ENCODE measurements at regions not wholly inside any gene's neighbourhood (a gene's known extent, or its start where the extent isn't known, plus 50 kb on each side); places are given as distances from the start of the nearest gene placed in this dataset.

DNA sequence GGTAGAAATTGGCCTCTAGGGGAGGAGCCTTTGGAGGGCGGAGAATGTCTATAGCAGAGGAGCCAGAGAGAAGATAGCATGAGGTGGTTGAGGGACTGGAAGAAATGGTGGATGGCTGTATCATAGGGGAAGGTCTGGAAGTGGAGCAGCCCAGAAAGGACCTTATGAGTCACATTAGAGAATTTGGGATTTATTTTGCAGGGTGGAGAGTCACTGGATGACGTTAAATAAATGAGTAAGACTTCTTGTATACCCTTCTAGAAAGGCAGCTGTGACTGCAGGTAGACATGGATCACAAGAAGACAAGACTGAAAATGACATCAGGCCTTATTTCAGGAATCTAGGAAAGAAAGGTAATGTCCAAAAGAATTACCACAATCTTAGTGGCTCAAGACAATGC, 208.2 kb upstream of the TMTC1 start:
- Histone ChIP-seq H4K20me1 (ENCODE audit: insufficient read depth, low read length, poor library complexity, severe bottlenecking) (no peaks in the 10 kb centered on the region), H3K27me3 (ENCODE audit: insufficient read depth, low read length, poor library complexity, severe bottlenecking) (no peaks in the 10 kb centered on the region), H3K9me3 (ENCODE audit: insufficient read depth, low read depth, low read length) (no peaks in the 10 kb centered on the region), H3K9me2 (replicated peaks; ENCODE audit: low read depth, low read length) (no peaks in the 10 kb centered on the region), H3F3A (ENCODE audit: low read depth) (no peaks in the 10 kb centered on the region), H3K4me3 (ENCODE audit: low read length, poor library complexity, severe bottlenecking) (no peak overlapping the region), H2AFZ (ENCODE audit: low read length) (no peak overlapping the region), H3K4me2 (ENCODE audit: low read depth, low read length, poor library complexity, severe bottlenecking) (no peak overlapping the region), H3K4me1 (ENCODE audit: insufficient read depth, low read length, poor library complexity, severe bottlenecking) (no peaks in the 10 kb centered on the region), H3K9ac (ENCODE audit: low read depth, low read length, poor library complexity, severe bottlenecking) (no peak overlapping the region), H3K36me3 (ENCODE audit: insufficient read depth, low read length) (no peaks in the 10 kb centered on the region), H3K79me2 (ENCODE audit: insufficient read depth, low read length) (no peaks in the 10 kb centered on the region)
- TF ChIP-seq EZH2phosphoT487 (IDR thresholded peaks at IDR 0.05; ENCODE audit: borderline replicate concordance) = no peak
- no peak for TF ChIP-seq CTCF (conservative IDR thresholded peaks at IDR 0.05; ENCODE audit: low read length)

- H4K20me1 ChIP-seq (ENCODE audit: insufficient read depth, low read length, poor library complexity, severe bottlenecking) = no peaks in the 10 kb centered on the region
These were observed 207.2 kb upstream of the TMTC1 start for GRCh38 chr12:29990971-29991370.

GRCh38 chr12:29983851-29984250, 200.1 kb upstream of the TMTC1 start:
- H4K20me1 ChIP-seq (ENCODE audit: insufficient read depth, low read length, poor library complexity, severe bottlenecking) = no peaks in the 10 kb centered on the region
- no peaks in the 10 kb centered on the region for H3K4me1 ChIP-seq (ENCODE audit: insufficient read depth, low read length, poor library complexity, severe bottlenecking)
- H3K27me3 ChIP-seq (ENCODE audit: insufficient read depth, low read length, poor library complexity, severe bottlenecking) = no peaks in the 10 kb centered on the region
- no peaks in the 10 kb centered on the region for H3K9me2 ChIP-seq (replicated peaks; ENCODE audit: low read depth, low read length)
- H3K9ac ChIP-seq (ENCODE audit: low read depth, low read length, poor library complexity, severe bottlenecking) = no peak overlapping the region
- H3K4me2 ChIP-seq (ENCODE audit: low read depth, low read length, poor library complexity, severe bottlenecking) = no peak overlapping the region
- H3K36me3 ChIP-seq (ENCODE audit: insufficient read depth, low read length) = no peaks in the 10 kb centered on the region
- no peaks in the 10 kb centered on the region for H3K79me2 ChIP-seq (ENCODE audit: insufficient read depth, low read length)
- no peaks in the 10 kb centered on the region for H3K9me3 ChIP-seq (ENCODE audit: insufficient read depth, low read depth, low read length)
- no peaks in the 10 kb centered on the region for H3F3A ChIP-seq (ENCODE audit: low read depth)
- H3K4me3 ChIP-seq (ENCODE audit: low read length, poor library complexity, severe bottlenecking) = no peak overlapping the region
- H2AFZ ChIP-seq (ENCODE audit: low read length) = no peak overlapping the region
- no peak for TF ChIP-seq EZH2phosphoT487 (IDR thresholded peaks at IDR 0.05; ENCODE audit: borderline replicate concordance)
- no peak for TF ChIP-seq CTCF (conservative IDR thresholded peaks at IDR 0.05; ENCODE audit: low read length)

More at GRCh38 chr12:29990971-29991370, 207.2 kb upstream of the TMTC1 start:
- Histone ChIP-seq H3K36me3 (ENCODE audit: insufficient read depth, low read length) (no peaks in the 10 kb centered on the region), H3K9me3 (ENCODE audit: insufficient read depth, low read depth, low read length) (no peaks in the 10 kb centered on the region), H3K27me3 (ENCODE audit: insufficient read depth, low read length, poor library complexity, severe bottlenecking) (no peaks in the 10 kb centered on the region), H3K4me2 (ENCODE audit: low read depth, low read length, poor library complexity, severe bottlenecking) (no peak overlapping the region), H3F3A (ENCODE audit: low read depth) (no peaks in the 10 kb centered on the region), H3K4me1 (ENCODE audit: insufficient read depth, low read length, poor library complexity, severe bottlenecking) (no peaks in the 10 kb centered on the region), H2AFZ (ENCODE audit: low read length) (no peak overlapping the region), H3K79me2 (ENCODE audit: insufficient read depth, low read length) (no peaks in the 10 kb centered on the region), H3K9ac (ENCODE audit: low read depth, low read length, poor library complexity, severe bottlenecking) (no peak overlapping the region), H3K9me2 (replicated peaks; ENCODE audit: low read depth, low read length) (no peaks in the 10 kb centered on the region), H3K4me3 (ENCODE audit: low read length, poor library complexity, severe bottlenecking) (no peak overlapping the region)
- TF ChIP-seq EZH2phosphoT487 (IDR thresholded peaks at IDR 0.05; ENCODE audit: borderline replicate concordance) = no peak
- TF ChIP-seq CTCF (conservative IDR thresholded peaks at IDR 0.05; ENCODE audit: low read length) = no peak

Data from Loucy (cell line).